DND-41 (cell line): ENCODE measurements at regions not wholly inside any gene's neighbourhood (a gene's known extent, or its start where the extent isn't known, plus 50 kb on each side); places are given as distances from the start of the nearest gene placed in this dataset.

Source experiments
- EZH2 ChIP-seq: IDR thresholded peaks from 3 replicates; pipeline ENCODE4 v1.6.1; 2012; ENCODE audit warnings: borderline replicate concordance, low read depth, mild to moderate bottlenecking, moderate library complexity, low read length, inconsistent platforms; ENCODE audit not compliant: severe bottlenecking
- TF ChIP-seq, protein P1 (sequence below): IDR thresholded peaks from 2 replicates; pipeline ENCODE4 v1.5.1; 2012; ENCODE audit warnings: borderline replicate concordance, low read length, moderate library complexity, mild to moderate bottlenecking; ENCODE audit not compliant: poor library complexity, severe bottlenecking; ENCODE audit errors: extremely low read depth

DNA sequence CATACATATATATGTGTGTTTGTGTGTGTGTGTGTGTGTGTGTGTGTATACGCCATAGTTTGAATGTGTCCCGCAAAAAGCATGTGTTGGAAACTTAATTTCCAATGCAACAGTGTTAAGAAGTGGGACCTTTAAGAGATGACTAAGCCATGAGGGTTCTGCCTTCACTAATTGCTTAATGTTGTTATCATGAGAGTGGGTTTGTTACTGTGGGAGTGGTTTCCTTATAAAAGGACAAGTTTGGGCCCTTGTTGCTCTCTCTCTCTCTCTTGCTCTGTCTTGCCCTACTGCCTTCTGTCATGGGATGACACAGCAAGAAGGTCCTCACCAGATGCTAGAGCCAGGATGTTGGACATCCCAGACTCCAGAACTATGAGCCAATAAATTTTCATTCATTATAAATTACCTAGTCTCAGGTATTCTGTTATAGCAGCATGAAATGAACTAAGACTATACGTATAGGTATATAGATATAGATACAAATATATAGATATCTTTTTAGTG is 103.8 kb upstream of the ZC3H11B start:
- TF ChIP-seq, protein P1, sequence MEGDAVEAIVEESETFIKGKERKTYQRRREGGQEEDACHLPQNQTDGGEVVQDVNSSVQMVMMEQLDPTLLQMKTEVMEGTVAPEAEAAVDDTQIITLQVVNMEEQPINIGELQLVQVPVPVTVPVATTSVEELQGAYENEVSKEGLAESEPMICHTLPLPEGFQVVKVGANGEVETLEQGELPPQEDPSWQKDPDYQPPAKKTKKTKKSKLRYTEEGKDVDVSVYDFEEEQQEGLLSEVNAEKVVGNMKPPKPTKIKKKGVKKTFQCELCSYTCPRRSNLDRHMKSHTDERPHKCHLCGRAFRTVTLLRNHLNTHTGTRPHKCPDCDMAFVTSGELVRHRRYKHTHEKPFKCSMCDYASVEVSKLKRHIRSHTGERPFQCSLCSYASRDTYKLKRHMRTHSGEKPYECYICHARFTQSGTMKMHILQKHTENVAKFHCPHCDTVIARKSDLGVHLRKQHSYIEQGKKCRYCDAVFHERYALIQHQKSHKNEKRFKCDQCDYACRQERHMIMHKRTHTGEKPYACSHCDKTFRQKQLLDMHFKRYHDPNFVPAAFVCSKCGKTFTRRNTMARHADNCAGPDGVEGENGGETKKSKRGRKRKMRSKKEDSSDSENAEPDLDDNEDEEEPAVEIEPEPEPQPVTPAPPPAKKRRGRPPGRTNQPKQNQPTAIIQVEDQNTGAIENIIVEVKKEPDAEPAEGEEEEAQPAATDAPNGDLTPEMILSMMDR = no peak
- no peak for TF ChIP-seq EZH2
